ENCODE measurements at regions not wholly inside any gene's neighbourhood (a gene's known extent, or its start where the extent isn't known, plus 50 kb on each side); places are given as distances from the start of the nearest gene placed in this dataset.

- TF ChIP-seq CTCF (conservative IDR thresholded peaks at IDR 0.05; ENCODE audit: low read length), result no peak
- TF ChIP-seq EZH2phosphoT487 (IDR thresholded peaks at IDR 0.05; ENCODE audit: borderline replicate concordance), result no peak
Observed at GRCh38 chr21:36628106-36628505, 70.8 kb upstream of the SIM2 start.
